Nucleus accumbens (tissue), 56 donors: ENCODE measurements at regions not wholly inside any gene's neighbourhood (a gene's known extent, or its start where the extent isn't known, plus 50 kb on each side); places are given as distances from the start of the nearest gene placed in this dataset.
A peak's percentile ranks its signal among the peaks of the same experiment; 100 is the strongest.

Experiments used
- DNase-seq, 56 donors: peaks; one replicate each; lab custom pipeline; 2025; lab: John Stamatoyannopoulos, UW

- no peak for DNase-seq
Observed at GRCh38 chr7:95718577-95719410, 53.6 kb upstream of the DYNC1I1 start.

GRCh38 chr7:95716357-95717122 lies 55.8 kb upstream of the DYNC1I1 start:
- DNase-seq = no peak

GRCh38 chr7:95715274-95715673 lies 57.1 kb upstream of the DYNC1I1 start:
- DNase-seq = no peak

GRCh38 chr7:95710711-95711110 lies 61.6 kb upstream of the DYNC1I1 start:
- no peak for DNase-seq

GRCh38 chr7:95700917-95701316 lies 71.4 kb upstream of the DYNC1I1 start:
- DNase-seq = no peak

GRCh38 chr7:95694334-95694733 lies 78.0 kb upstream of the DYNC1I1 start:
- no peak for DNase-seq

GRCh38 chr7:95693551-95694333 lies 78.6 kb upstream of the DYNC1I1 start:
- DNase-seq = no peak

GRCh38 chr7:95691464-95691863 lies 80.9 kb upstream of the DYNC1I1 start:
- DNase-seq = no peak

- peak in 18 of 56 donors; percentile 5 to 51 (median 14) for DNase-seq
Observed at GRCh38 chr7:95690367-95690947, 81.9 kb upstream of the DYNC1I1 start.

GRCh38 chr7:95688931-95689495 lies 83.3 kb upstream of the DYNC1I1 start:
- DNase-seq = peak in 2 of 56 donors; percentile 3 to 15

- DNase-seq = peak in 22 of 56 donors; percentile 3 to 61 (median 24)
Observed at GRCh38 chr7:95687759-95688343, 84.5 kb upstream of the DYNC1I1 start.

GRCh38 chr7:95686109-95686508 lies 86.2 kb upstream of the DYNC1I1 start:
- peak in 44 of 56 donors; percentile 2 to 77 (median 38) for DNase-seq

GRCh38 chr7:95684505-95684904 lies 87.8 kb upstream of the DYNC1I1 start:
- no peak for DNase-seq

GRCh38 chr7:95684037-95684436 lies 87.7 kb upstream of the PDK4 start:
- DNase-seq = peak in 1 of 56 donors; percentile 6

GRCh38 chr7:95682913-95683312 lies 86.6 kb upstream of the PDK4 start:
- no peak for DNase-seq

- DNase-seq = no peak
Observed at GRCh38 chr7:95676691-95677090, 80.4 kb upstream of the PDK4 start.

GRCh38 chr7:95675632-95676031 lies 79.3 kb upstream of the PDK4 start:
- no peak for DNase-seq

- no peak for DNase-seq
Observed at GRCh38 chr7:95675016-95675415, 78.7 kb upstream of the PDK4 start.

GRCh38 chr7:95674101-95674500 lies 77.8 kb upstream of the PDK4 start:
- no peak for DNase-seq

GRCh38 chr7:95672434-95672833 lies 76.1 kb upstream of the PDK4 start:
- no peak for DNase-seq
